HepG2 (cell line): ENCODE measurements at regions not wholly inside any gene's neighbourhood (a gene's known extent, or its start where the extent isn't known, plus 50 kb on each side); places are given as distances from the start of the nearest gene placed in this dataset.

ENCODE experiments used
- ATAC-seq: fragments of 200-7000 bp; cut with Tn5 transposase; 3 replicates; pipeline ENCODE4 v1.9.1; 2020; ENCODE audit warnings: mild to moderate bottlenecking, moderate library complexity
- BruUV-seq: library from RNA; stranded (reverse); fragments of 400-500 nt; replicated peaks from 2 replicates; lab custom pipeline; 2021; lab: Mats Ljungman, UMichigan
- CTCF ChIA-PET: fragments of 300-600 bp; formaldehyde crosslinking; extraction: SDS; loops from one replicate; lab custom pipeline; 2021; ENCODE audit warnings: low total read pairs, inconsistent platforms, low intra/inter-chr PET ratio; lab: Yijun Ruan, JAX
- POLR2A ChIA-PET: fragments of 350-600 bp; sonication (Branson Sonifier 250); formaldehyde crosslinking; loops from one replicate; lab custom pipeline; 2020; ENCODE audit warnings: antibody characterized with exemption, inconsistent platforms; lab: Yijun Ruan, JAX
- DNase-seq: peaks from one replicate; pipeline ENCODE4 v3.0.0-alpha.2; 2015; ENCODE audit warnings: low spot score
- FAIRE-seq: peaks from 3 replicates; lab custom pipeline; 2011; peaks lifted over from hg19 to GRCh38; lab: Jason Lieb, UNC
- H2AFZ ChIP-seq: one replicate; pipeline ENCODE4 v1.6.1; 2011; ENCODE audit warnings: low read length, inconsistent platforms
- H3K27ac ChIP-seq: fragments of 300-600 bp; 3 replicates; pipeline ENCODE4 v1.8.0; 2011; ENCODE audit warnings: mixed run types, mild to moderate bottlenecking, mixed read lengths, low read length, inconsistent platforms; ENCODE audit not compliant: insufficient read depth; ENCODE audit errors: extremely low read length
- H3K27me3 ChIP-seq, 2 experiments: fragments of 200-600 bp in 1 of 2; 2 replicates in 1 of 2; 3 replicates in 1 of 2; pipeline versions ENCODE4 v1.6.0 to v1.8.0; 2011; ENCODE audit warnings: low read length in 2 of 2, mild to moderate bottlenecking in 2 of 2, moderate library complexity in 2 of 2, inconsistent platforms in 1 of 2; ENCODE audit not compliant: insufficient read depth in 2 of 2, control insufficient read depth in 1 of 2
- H3K36me3 ChIP-seq, 2 experiments: fragments of 200-600 bp in 1 of 2; replicated peaks in 1 of 2; 2 replicates in 1 of 2; 3 replicates in 1 of 2; pipeline versions ENCODE4 v1.5.1 to v1.8.0; 2011; ENCODE audit warnings: low read length in 2 of 2, inconsistent platforms in 1 of 2; ENCODE audit not compliant: insufficient read depth in 2 of 2, control insufficient read depth in 1 of 2
- H3K4me1 ChIP-seq: 2 replicates; pipeline ENCODE4 v1.5.1; 2012; ENCODE audit warnings: low read length, inconsistent platforms; ENCODE audit not compliant: insufficient read depth
- H3K4me2 ChIP-seq: 2 replicates; pipeline ENCODE4 v1.6.0; 2011; ENCODE audit warnings: low read depth, low read length, inconsistent platforms
- H3K4me3 ChIP-seq, 3 experiments: fragments of 200-600 bp in 1 of 3; sonication (generic), shearing (Covaris generic) in 1 of 3; replicated peaks in 1 of 3; 2 replicates each; pipeline ENCODE4 v1.5.1; 2011 to 2016; ENCODE audit warnings: low read length in 3 of 3, inconsistent platforms in 2 of 3, low read depth in 2 of 3, mild to moderate bottlenecking in 2 of 3, control low read depth in 1 of 3, mixed read lengths in 1 of 3; ENCODE audit not compliant: insufficient read depth in 1 of 3
- H3K79me2 ChIP-seq: one replicate; pipeline ENCODE4 v1.6.1; 2011; ENCODE audit warnings: low read length, inconsistent platforms; ENCODE audit not compliant: insufficient read depth
- H3K9ac ChIP-seq: 2 replicates; pipeline ENCODE4 v1.6.0; 2011; ENCODE audit warnings: mild to moderate bottlenecking, low read depth, low read length, inconsistent platforms; ENCODE audit not compliant: insufficient read depth
- H3K9me3 ChIP-seq: 2 replicates; pipeline ENCODE4 v1.5.1; 2012; ENCODE audit warnings: mild to moderate bottlenecking, low read length
- H4K20me1 ChIP-seq: 2 replicates; pipeline ENCODE4 v1.6.0; 2011; ENCODE audit warnings: inconsistent platforms, mild to moderate bottlenecking, low read length, moderate library complexity; ENCODE audit not compliant: insufficient read depth
- ATAD3A ChIP-seq: sonication (generic); formaldehyde crosslinking; IDR thresholded peaks from 2 replicates; pipeline ENCODE4 v1.4.0; 2020; ENCODE audit warnings: missing genetic modification reagents
- ATF3 ChIP-seq: sonication (generic); formaldehyde crosslinking; IDR thresholded peaks from 2 replicates; pipeline ENCODE4 v1.4.0; 2020; ENCODE audit warnings: missing genetic modification reagents
- CEBPZ ChIP-seq: IDR thresholded peaks from 2 replicates; pipeline ENCODE4 v1.6.1; 2012; ENCODE audit warnings: low read length, improper control_type of control experiment
- FOXJ3 ChIP-seq: sonication (generic); formaldehyde crosslinking; IDR thresholded peaks from 2 replicates; pipeline ENCODE4 v1.4.0; 2020; ENCODE audit warnings: missing genetic modification reagents, mild to moderate bottlenecking, borderline replicate concordance
- MATR3 ChIP-seq: sonication (generic); formaldehyde crosslinking; IDR thresholded peaks from 2 replicates; pipeline ENCODE4 v1.4.0; 2020; ENCODE audit warnings: missing genetic modification reagents
- SOX6 ChIP-seq, 2 experiments: fragments of 450-650 bp in 1 of 2; sonication (generic) in 1 of 2; formaldehyde crosslinking in 1 of 2; IDR thresholded peaks; 2 replicates each; pipeline versions ENCODE4 v1.4.0 to v1.6.1; 2017 to 2020; ENCODE audit warnings: antibody characterized with exemption in 1 of 2, mild to moderate bottlenecking in 1 of 2, missing genetic modification reagents in 1 of 2
- THYN1 ChIP-seq: sonication (generic); formaldehyde crosslinking; IDR thresholded peaks from 2 replicates; pipeline ENCODE4 v1.8.1; 2023; ENCODE audit warnings: low read depth, mild to moderate bottlenecking, moderate library complexity, missing genetic modification reagents, borderline replicate concordance
- ZNF253 ChIP-seq: sonication (generic); formaldehyde crosslinking; IDR thresholded peaks from 2 replicates; pipeline ENCODE4 v1.8.0; 2022; ENCODE audit warnings: mild to moderate bottlenecking, missing genetic modification reagents, borderline replicate concordance
- ZNF552 ChIP-seq: sonication (generic); formaldehyde crosslinking; IDR thresholded peaks from 2 replicates; pipeline ENCODE4 v1.9.0; 2022; ENCODE audit warnings: missing genetic modification reagents, mild to moderate bottlenecking, borderline replicate concordance
- WGBS: methylation state at CpG from one replicate; pipeline ENCODE4 v1.1.6; 2017; ENCODE audit warnings: low lambda C conversion rate; 5-methylcytosine and 5-hydroxymethylcytosine counted together
- in situ Hi-C: cut with HindIII; loops from 2 replicates; pipeline ENCODE4 v1.10.0; 2017; ENCODE audit warnings: low pct_unique_long_range_greater_than_20kb; ENCODE audit not compliant: extremely low pct_ligation_motif_present
- intact Hi-C: fragments of 100-400 bp; cut with micrococcal nuclease; formaldehyde crosslinking; loops from one replicate; pipeline ENCODE4 v1.10.0; 2022; ENCODE audit not compliant: unreplicated experiment

- TF ChIP-seq CEBPZ (no peak), FOXJ3 (no peak), THYN1 (CRISPR knock-in tag) (no peak), ZNF552 (CRISPR knock-in tag) (no peak), ZNF253 (CRISPR knock-in tag) (no peak)
Measured at GRCh38 chr13:111886217-111886945, 180.6 kb upstream of the SOX1 start (continued).

GRCh38 chr13:111893071-111893606 lies 173.8 kb upstream of the SOX1 start:
- WGBS: 21% methylated on average over 22 of the region's 39 CpGs
- no peak for ATAC-seq
- Histone ChIP-seq H3K27ac (no peak overlapping the region), H3K27me3 (peaks cover 1 to 56% of the 10 kb centered on the region in 2 experiments; a peak in 4 of 5 replicates), H2AFZ (no peak overlapping the region), H4K20me1 (no peaks in the 10 kb centered on the region), H3K36me3 (no peaks in the 10 kb centered on the region), H3K4me3 (no peak overlapping the region), H3K9ac (no peak overlapping the region), H3K4me2 (no peak overlapping the region), H3K9me3 (no peaks in the 10 kb centered on the region), H3K4me1 (no peaks in the 10 kb centered on the region), H3K79me2 (no peaks in the 10 kb centered on the region)
- ChIA-PET CTCF (no interaction called here), POLR2A (no interaction called here)
- no peak for FAIRE-seq
- TF ChIP-seq ATF3 (CRISPR knock-in tag) (no peak), MATR3 (CRISPR knock-in tag) (no peak), ATAD3A (CRISPR knock-in tag) (no peak), SOX6 (IDR thresholded peaks at IDR 0.05) (no peak), SOX6 (CRISPR knock-in tag; IDR thresholded peaks at IDR 0.05) (no peak)
- intact Hi-C loops: no loop called here
- no TSS peak for BruUV-seq
- DNase-seq: no peak
- in situ Hi-C loops: no loop called here
